Natural killer cell treated with Interleukin-12 subunit alpha and Interleukin-12 subunit beta and Interleukin-15 and Interleukin-18, amount 100 ng/mL, for 72 hours (primary cell): ENCODE measurements at regions not wholly inside any gene's neighbourhood (a gene's known extent, or its start where the extent isn't known, plus 50 kb on each side); places are given as distances from the start of the nearest gene placed in this dataset.

ENCODE experiments used
- ATAC-seq, 2 donors: fragments of 150-1000 bp; cut with Tn5 transposase in 1 of 2; sonication (Bioruptor Pico), chemical (Tn5 transposase) in 1 of 2; 2 replicates each; pipeline ENCODE4 v1.10.0; 2021
- DNase-seq: peaks from one replicate; pipeline ENCODE4 v3.0.0; 2022; ENCODE audit warnings: low spot score
- H3K27ac Mint-ChIP-seq, 2 donors: 1 replicate in 1 of 2; 2 replicates in 1 of 2; pipeline ENCODE4 v1.8.0; 2022; ENCODE audit warnings: mixed read lengths in 2 of 2, mild to moderate bottlenecking in 1 of 2, moderate library complexity in 1 of 2
- H3K27me3 Mint-ChIP-seq, 2 donors: 1 replicate in 1 of 2; 2 replicates in 1 of 2; pipeline ENCODE4 v1.8.0; 2022; ENCODE audit warnings: mixed read lengths in 2 of 2
- H3K36me3 Mint-ChIP-seq: one replicate; pipeline ENCODE4 v1.8.0; 2022; ENCODE audit warnings: mixed read lengths
- H3K4me1 Mint-ChIP-seq, 2 donors: 1 replicate in 1 of 2; 2 replicates in 1 of 2; pipeline ENCODE4 v1.8.0; 2022; ENCODE audit warnings: low read depth in 2 of 2, mixed read lengths in 2 of 2, mild to moderate bottlenecking in 1 of 2
- H3K4me3 Mint-ChIP-seq: one replicate; pipeline ENCODE4 v1.8.0; 2022; ENCODE audit warnings: mixed read lengths
- H3K9me3 Mint-ChIP-seq: 2 replicates; pipeline ENCODE4 v1.8.0; 2022; ENCODE audit warnings: mixed read lengths

- peaks cover 4% of the 10 kb centered on the region for H3K36me3 Mint-ChIP-seq
- no peaks in the 10 kb centered on the region for H3K4me1 Mint-ChIP-seq
- H3K27me3 Mint-ChIP-seq, result no peaks in the 10 kb centered on the region
- peaks cover 19% of the 10 kb centered on the region for H3K9me3 Mint-ChIP-seq
- ATAC-seq, result no peak
- H3K4me3 Mint-ChIP-seq, result no peak overlapping the region
- no peak overlapping the region for H3K27ac Mint-ChIP-seq
- no peak for DNase-seq
These were observed 529.2 kb upstream of the KLHL29 start for GRCh38 chr2:22855761-22856184.

- no peaks in the 10 kb centered on the region for H3K9me3 Mint-ChIP-seq
- no peaks in the 10 kb centered on the region for H3K36me3 Mint-ChIP-seq
- ATAC-seq (no peak), DNase-seq (no peak)
- H3K4me3 Mint-ChIP-seq, result no peak overlapping the region
- no peaks in the 10 kb centered on the region for H3K27me3 Mint-ChIP-seq
- H3K27ac Mint-ChIP-seq, result no peak overlapping the region
- H3K4me1 Mint-ChIP-seq, result no peaks in the 10 kb centered on the region
These were observed 517.0 kb upstream of the KLHL29 start for GRCh38 chr2:22867973-22868372.

GRCh38 chr2:22878121-22878520 lies 506.9 kb upstream of the KLHL29 start:
- H3K27ac Mint-ChIP-seq, result no peak overlapping the region
- H3K27me3 Mint-ChIP-seq, result no peaks in the 10 kb centered on the region
- H3K9me3 Mint-ChIP-seq, result peaks cover 9% of the 10 kb centered on the region
- H3K36me3 Mint-ChIP-seq, result no peaks in the 10 kb centered on the region
- no peak for ATAC-seq
- H3K4me1 Mint-ChIP-seq, result no peaks in the 10 kb centered on the region
- H3K4me3 Mint-ChIP-seq, result no peak overlapping the region
- no peak for DNase-seq

- Mint-ChIP-seq H3K4me1 (no peaks in the 10 kb centered on the region), H3K4me3 (no peak overlapping the region), H3K27ac (no peak overlapping the region), H3K36me3 (no peaks in the 10 kb centered on the region), H3K9me3 (peaks cover 6% of the 10 kb centered on the region), H3K27me3 (no peaks in the 10 kb centered on the region)
- no peak for DNase-seq
- no peak for ATAC-seq
These were observed 505.7 kb upstream of the KLHL29 start for GRCh38 chr2:22879009-22879863.

- ATAC-seq (no peak), DNase-seq (no peak)
- H3K27ac Mint-ChIP-seq, result no peak overlapping the region
- H3K36me3 Mint-ChIP-seq, result no peaks in the 10 kb centered on the region
- H3K9me3 Mint-ChIP-seq, result peaks cover 6% of the 10 kb centered on the region
- H3K27me3 Mint-ChIP-seq, result no peaks in the 10 kb centered on the region
- H3K4me3 Mint-ChIP-seq, result no peak overlapping the region
- no peaks in the 10 kb centered on the region for H3K4me1 Mint-ChIP-seq
These were observed 504.8 kb upstream of the KLHL29 start for GRCh38 chr2:22880161-22880560.

GRCh38 chr2:22882011-22882410 lies 503.0 kb upstream of the KLHL29 start:
- Mint-ChIP-seq H3K36me3 (no peaks in the 10 kb centered on the region), H3K4me3 (no peak overlapping the region), H3K27ac (no peak overlapping the region), H3K9me3 (peaks cover 10% of the 10 kb centered on the region), H3K4me1 (no peaks in the 10 kb centered on the region), H3K27me3 (no peaks in the 10 kb centered on the region)
- no peak for ATAC-seq
- no peak for DNase-seq

GRCh38 chr2:22882643-22883042 lies 502.3 kb upstream of the KLHL29 start:
- Mint-ChIP-seq H3K27ac (no peak overlapping the region), H3K27me3 (no peaks in the 10 kb centered on the region), H3K4me1 (no peaks in the 10 kb centered on the region), H3K36me3 (no peaks in the 10 kb centered on the region), H3K9me3 (peaks cover 10% of the 10 kb centered on the region), H3K4me3 (no peak overlapping the region)
- DNase-seq (no peak), ATAC-seq (no peak)

GRCh38 chr2:22883054-22883453 lies 501.9 kb upstream of the KLHL29 start:
- H3K27ac Mint-ChIP-seq, result no peak overlapping the region
- H3K27me3 Mint-ChIP-seq, result no peaks in the 10 kb centered on the region
- no peaks in the 10 kb centered on the region for H3K4me1 Mint-ChIP-seq
- peaks cover 10% of the 10 kb centered on the region for H3K9me3 Mint-ChIP-seq
- ATAC-seq (no peak), DNase-seq (no peak)
- H3K4me3 Mint-ChIP-seq, result no peak overlapping the region
- H3K36me3 Mint-ChIP-seq, result no peaks in the 10 kb centered on the region

GRCh38 chr2:22885245-22885644 lies 499.7 kb upstream of the KLHL29 start:
- Mint-ChIP-seq H3K27me3 (no peaks in the 10 kb centered on the region), H3K4me1 (no peaks in the 10 kb centered on the region), H3K4me3 (no peak overlapping the region), H3K36me3 (no peaks in the 10 kb centered on the region), H3K27ac (no peak overlapping the region), H3K9me3 (peaks cover 7% of the 10 kb centered on the region)
- DNase-seq, result no peak
- ATAC-seq, result no peak

- Mint-ChIP-seq H3K27me3 (no peaks in the 10 kb centered on the region), H3K4me1 (no peaks in the 10 kb centered on the region), H3K27ac (no peak overlapping the region), H3K36me3 (no peaks in the 10 kb centered on the region), H3K9me3 (peaks cover 10% of the 10 kb centered on the region), H3K4me3 (no peak overlapping the region)
- DNase-seq (no peak), ATAC-seq (no peak)
These were observed 497.6 kb upstream of the KLHL29 start for GRCh38 chr2:22887426-22887825.

- Mint-ChIP-seq H3K36me3 (no peaks in the 10 kb centered on the region), H3K4me3 (no peak overlapping the region), H3K4me1 (no peaks in the 10 kb centered on the region), H3K27ac (no peak overlapping the region), H3K9me3 (peaks cover 10% of the 10 kb centered on the region), H3K27me3 (no peaks in the 10 kb centered on the region)
- ATAC-seq, result no peak
- DNase-seq, result no peak
These were observed 497.1 kb upstream of the KLHL29 start for GRCh38 chr2:22887845-22888244.

GRCh38 chr2:22890132-22890531 lies 494.8 kb upstream of the KLHL29 start:
- Mint-ChIP-seq H3K27me3 (no peaks in the 10 kb centered on the region), H3K4me1 (no peaks in the 10 kb centered on the region), H3K27ac (no peak overlapping the region), H3K9me3 (peaks cover 7% of the 10 kb centered on the region), H3K4me3 (no peak overlapping the region), H3K36me3 (no peaks in the 10 kb centered on the region)
- ATAC-seq (no peak), DNase-seq (no peak)

GRCh38 chr2:22893761-22894517 lies 491.0 kb upstream of the KLHL29 start:
- ATAC-seq (no peak), DNase-seq (no peak)
- H3K36me3 Mint-ChIP-seq, result no peaks in the 10 kb centered on the region
- no peaks in the 10 kb centered on the region for H3K4me1 Mint-ChIP-seq
- no peak overlapping the region for H3K27ac Mint-ChIP-seq
- no peak overlapping the region for H3K4me3 Mint-ChIP-seq
- H3K27me3 Mint-ChIP-seq, result no peaks in the 10 kb centered on the region
- H3K9me3 Mint-ChIP-seq, result peaks cover 3% of the 10 kb centered on the region

- peaks cover 7% of the 10 kb centered on the region for H3K9me3 Mint-ChIP-seq
- no peaks in the 10 kb centered on the region for H3K27me3 Mint-ChIP-seq
- no peaks in the 10 kb centered on the region for H3K36me3 Mint-ChIP-seq
- no peak overlapping the region for H3K4me3 Mint-ChIP-seq
- ATAC-seq (no peak), DNase-seq (no peak)
- no peaks in the 10 kb centered on the region for H3K4me1 Mint-ChIP-seq
- H3K27ac Mint-ChIP-seq, result no peak overlapping the region
These were observed 490.2 kb upstream of the KLHL29 start for GRCh38 chr2:22894761-22895160.
